ENCODE measurements at regions not wholly inside any gene's neighbourhood (a gene's known extent, or its start where the extent isn't known, plus 50 kb on each side); places are given as distances from the start of the nearest gene placed in this dataset.
"Not testable (repeated sequence)": the region's sequence is repeated elsewhere in the genome, so short reads cannot be mapped to it uniquely, and the experiment has no call there.

DNA sequence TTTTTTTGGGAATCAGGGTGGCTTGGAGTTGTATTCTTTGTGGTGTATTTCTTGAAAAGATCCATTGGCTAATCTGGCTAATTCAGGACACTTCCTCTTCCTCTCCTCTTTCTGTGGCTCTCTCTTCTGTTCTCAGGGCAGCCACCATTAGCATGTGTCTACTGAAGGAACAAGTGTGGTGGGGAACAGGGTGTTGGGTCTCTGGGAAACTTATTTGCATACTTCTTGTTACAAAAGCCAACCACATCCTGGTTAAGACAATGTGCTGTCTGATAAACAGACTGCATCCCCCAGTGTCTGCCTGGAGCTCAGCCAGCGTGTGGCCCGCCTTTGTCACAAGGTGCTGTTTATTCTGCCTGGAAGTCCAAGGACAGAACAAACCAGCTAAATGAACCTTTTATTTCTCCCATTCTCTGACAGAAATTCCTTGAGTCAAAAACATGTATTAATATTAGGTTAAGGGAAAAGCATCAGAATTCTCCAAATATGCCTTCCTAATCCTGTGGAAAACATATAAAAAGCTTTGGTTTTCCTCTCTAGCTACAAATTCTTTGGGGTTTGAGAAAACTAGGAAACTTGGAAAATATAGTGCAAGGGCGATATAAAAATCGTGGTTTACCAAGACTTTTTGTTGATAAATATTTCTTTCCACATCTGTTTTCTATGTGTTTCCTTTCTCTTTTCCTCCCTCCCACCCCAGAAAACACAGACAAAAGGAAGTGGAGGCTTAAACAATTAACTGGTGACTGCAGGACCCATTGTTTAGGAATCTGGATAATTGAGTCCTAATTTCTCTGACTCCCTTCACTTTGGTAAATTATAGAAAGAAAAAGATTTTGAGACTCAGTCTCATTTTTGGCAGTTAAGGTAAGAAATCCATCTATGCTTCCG is 203.6 kb downstream of the SPRY1 start:
- peak; percentile 78 to 95 for DNase-seq (ENCODE audit: low read depth in 2 of 2)

DNA sequence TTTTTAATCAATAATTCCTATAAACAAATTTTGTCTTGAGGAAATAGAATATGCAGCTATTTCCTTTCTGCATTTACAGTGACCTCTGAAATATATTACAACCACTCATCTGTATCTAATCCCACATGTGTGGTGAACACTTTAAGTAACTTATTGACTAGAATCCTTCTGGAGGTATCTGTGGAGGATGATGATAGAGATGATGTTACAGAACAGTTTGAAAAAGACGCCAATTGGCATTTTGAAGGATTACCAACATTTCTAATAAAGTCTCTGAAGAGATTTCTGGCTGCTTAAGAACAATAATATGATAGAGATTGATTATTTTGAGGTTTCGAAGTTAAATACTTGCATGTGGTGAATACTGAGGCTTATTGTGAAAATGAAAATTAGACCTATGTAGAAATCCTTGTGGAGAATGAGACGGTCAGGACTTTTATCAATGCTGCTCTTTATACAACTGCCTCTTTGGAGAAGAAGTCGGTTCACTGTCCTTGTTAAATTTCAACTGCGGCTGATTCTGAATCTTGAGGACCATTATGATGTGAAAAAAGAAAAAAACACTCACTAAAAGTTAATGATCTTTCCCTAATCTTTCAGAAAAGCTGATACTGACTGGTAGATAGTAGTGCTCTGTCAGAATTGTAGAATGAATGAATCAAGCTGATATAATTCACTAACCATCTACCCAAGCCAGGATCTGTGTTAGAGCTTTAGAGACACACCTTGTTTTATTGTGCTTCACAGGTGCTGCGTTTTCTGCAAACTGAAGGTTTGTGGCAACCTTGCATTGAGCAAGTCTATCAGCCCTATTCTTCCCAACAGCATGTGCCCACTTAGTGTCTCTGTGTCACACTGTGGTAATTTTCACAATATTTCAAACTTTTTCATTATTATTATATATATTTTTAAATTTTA is 204.7 kb downstream of the SPRY1 start:
- no peak for DNase-seq (ENCODE audit: low read depth in 2 of 2)

DNA sequence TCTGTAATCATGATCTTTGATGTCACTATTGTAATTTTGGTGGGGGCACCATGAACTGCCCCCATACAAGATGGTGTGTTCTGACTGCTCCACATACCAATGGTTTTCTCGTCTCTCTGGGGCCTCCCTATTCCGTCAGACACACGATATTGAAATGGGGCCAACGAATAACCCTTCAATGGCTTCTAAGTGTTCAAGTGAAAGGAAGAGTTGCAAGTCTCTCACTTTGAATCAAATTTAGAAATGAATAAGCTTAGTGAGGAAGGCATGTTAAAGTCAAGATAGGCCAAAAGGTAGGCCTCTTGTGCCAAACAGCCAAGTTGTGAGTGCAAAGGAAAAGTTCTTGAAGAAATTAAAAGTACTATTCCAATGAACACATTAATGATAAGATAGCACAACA is 205.4 kb downstream of the SPRY1 start:
- no peak for DNase-seq (ENCODE audit: low read depth in 2 of 2)

DNA sequence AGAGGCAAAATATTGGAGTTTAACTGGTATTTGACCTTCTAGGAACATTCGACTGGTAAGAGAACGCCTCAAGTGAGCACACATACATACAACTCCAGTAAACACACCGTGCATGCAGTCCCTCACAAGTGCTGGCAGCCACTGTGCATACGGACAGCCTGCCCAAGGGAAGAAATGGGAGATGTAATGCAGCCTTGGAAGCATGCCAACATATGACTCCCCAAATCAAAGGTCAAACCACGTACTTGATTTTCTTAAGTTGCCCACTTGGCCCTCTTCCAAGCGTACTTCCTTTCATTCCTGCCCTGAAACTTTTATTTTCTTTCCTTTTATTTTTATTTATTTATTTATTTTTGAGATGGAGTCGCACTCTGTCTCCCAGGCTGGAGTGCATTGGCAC is 206.6 kb downstream of the SPRY1 start:
- peak in 1 of 2 donors; percentile 67 for DNase-seq (ENCODE audit: low read depth in 2 of 2)

DNA sequence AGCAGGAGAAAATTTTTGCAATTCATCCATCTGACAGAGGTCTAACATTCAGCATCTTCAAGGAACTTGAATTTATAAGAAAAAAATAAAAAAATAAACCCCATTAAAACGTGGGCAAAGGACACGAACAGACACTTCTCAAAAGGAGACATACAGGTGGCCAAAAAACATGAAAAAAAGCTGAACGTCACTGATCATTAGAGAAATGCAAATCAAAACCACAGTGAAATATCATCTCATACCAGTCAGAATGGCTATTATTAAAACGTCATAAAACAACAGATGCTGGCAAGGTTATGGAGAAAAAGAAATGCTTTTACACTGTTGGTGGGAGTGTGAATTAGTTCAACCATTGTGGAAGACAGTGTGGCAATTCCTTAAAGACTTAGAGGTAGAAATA is 209.2 kb downstream of the SPRY1 start:
- DNase-seq (ENCODE audit: low read depth in 2 of 2), result not testable (repeated sequence)

DNA sequence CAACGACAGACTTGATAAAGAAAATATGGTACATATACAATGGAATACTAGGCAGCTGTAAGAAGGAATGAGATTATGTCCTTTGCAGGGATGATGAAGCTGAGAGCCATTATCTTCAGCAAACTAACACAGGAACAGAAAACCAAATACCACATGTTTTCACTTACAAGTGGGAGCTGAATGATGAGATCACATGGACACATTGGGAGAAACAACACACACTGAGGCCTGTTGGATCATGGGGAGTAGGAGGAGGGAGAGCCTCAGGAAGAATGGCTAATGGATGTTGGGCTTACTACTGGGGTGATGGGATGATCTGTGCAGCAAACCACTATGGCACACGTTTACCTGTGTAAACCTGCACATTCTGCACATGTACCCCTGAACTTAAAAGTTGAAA is 209.7 kb downstream of the SPRY1 start:
- DNase-seq (ENCODE audit: low read depth in 2 of 2), result no peak

DNA sequence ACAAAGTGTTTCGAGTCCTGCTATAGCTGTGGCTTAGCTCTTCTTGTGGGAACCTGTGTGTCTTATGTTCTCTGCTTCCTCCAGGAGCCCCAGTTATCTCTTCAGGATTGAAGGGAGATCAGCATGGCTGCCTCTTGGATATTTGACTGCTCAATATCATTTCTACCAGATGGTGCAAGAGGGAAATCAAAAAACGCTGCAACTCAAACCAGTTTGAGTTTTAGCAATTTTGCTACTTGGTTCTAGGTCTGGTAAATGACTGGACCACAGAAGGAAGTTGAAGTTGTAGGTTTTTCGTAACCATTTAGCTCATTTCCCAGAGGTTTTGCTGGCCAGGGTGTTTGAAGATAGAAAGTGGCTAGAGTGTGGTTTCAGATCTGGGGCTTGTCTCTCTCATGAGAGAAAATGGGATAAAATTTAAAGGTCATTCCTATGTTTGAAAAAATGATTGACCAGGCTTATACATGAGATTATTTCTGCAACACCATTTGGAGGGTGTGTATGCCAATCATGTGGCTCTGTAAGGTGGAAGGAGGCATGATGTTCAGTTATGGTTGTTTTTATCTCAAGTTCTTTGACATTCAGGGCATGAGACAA is 210.4 kb downstream of the SPRY1 start:
- DNase-seq (ENCODE audit: low read depth in 2 of 2), result no peak

DNA sequence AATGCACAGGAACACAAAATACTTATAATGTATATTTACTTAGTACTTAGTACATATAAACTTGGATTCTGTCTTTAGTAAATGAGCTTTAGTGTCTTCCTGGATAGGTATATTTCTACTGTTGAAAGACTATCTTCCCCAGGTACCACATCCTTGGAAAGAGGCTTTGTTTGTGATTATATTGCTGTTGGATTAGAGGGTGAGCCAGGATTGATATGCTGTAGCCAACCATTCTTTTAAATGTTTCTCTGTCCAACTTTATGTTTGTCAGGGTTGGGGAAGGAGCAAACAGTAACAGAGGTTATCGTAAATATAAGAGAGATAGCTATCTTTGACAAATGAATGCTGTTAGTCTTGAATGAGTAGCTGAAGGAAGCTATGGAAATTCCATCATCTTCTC is 213.2 kb downstream of the SPRY1 start:
- no peak for DNase-seq (ENCODE audit: low read depth in 2 of 2)

DNA sequence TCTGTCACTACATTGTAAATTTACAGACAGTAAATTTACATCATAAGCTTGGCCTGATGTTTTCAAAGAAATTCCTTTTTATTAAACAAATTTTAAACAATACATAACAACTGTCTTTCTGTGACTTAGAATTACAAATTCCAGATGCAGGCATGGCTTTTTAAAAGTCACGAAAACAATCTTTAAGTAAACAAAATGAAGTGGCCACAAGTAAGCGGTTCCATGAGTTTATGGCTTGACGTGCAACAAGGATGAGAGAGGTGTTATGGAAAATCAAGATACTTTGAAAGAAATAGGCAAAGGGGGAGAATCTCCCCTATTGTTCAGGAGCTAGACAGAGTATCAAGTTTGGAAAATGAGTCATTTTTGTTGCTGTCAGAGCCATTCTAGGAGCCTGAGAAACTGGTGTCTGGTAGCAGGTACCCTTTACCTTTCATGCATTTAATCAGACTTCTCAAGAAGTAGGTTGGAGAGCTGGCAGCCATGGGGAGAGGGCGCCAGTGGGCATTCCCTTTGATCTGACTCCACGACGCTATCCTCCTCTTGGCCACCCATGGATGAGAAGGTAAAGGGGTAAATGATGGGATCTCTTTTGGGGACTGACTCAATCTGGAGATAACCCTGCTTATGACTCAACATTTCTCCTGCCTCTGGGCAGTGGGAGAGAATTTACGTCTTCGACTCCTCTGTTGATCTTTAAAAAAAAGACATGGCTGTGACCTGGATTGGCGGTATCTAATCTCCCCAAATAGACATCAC is 217.2 kb downstream of the SPRY1 start:
- DNase-seq (ENCODE audit: low read depth in 2 of 2), result no peak

DNA sequence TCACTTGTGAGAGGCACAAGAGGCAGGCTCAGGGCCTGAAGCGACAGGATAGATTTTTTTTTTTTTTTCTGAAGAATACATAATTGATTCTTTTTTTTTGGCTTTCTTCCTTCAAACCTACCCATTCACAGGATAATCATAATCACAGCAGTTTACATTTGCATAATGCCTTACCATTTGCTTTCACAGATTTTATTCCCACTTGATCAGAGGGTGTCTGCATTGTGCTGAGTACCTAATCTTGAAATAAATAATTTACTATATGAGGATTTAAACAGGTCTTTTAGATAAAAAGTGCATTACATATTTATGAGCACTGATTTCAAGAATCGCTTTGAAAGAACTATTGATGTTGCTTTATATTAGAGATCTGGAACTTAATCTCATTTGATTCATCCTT is 219.3 kb downstream of the SPRY1 start:
- DNase-seq (ENCODE audit: low read depth in 2 of 2), result no peak

DNA sequence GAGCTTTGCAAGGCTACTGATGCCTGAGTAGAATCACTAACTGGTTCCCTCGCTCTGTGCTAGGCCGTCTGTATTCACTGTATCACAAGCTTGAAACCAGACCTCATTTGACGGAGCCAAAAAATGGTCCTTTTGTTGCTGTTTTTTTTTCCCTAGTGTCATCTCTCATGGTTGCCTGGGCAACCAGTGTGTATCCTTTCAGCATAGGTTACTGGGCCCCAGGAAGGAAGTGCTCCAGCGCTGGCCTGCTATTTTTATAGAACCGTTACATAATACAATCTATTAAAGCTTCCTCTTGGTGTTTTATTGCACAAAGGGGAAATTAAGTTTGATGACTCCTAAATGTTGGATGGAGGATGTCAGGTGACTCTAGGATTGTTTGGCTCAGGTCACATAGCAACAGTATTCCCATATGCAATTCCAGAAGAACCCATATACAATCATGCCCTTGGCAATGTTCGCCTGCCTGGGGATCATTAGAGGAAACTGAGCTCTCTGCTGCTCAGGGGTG is 220.4 kb downstream of the SPRY1 start:
- peak; percentile 95 to 98 for DNase-seq (ENCODE audit: low read depth in 2 of 2)

DNA sequence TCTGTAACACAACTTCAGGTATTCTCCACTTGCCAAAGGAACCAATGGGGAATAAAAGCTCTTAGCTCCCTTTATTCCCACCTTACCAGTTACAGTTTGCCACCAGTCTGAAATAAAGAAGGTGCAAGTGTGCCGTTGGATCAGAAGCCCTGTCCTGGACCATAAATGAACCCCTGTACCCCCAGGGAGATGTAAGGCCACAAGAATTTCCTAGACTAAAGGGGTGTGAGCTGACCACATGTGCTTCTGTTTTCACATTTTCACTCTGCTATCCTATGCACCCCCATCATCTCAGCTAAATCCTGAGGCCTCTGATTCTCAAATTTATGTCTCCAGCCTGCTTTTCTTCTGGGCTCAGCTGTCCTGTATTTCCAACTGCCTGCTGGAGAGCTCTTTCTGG is 221.2 kb downstream of the SPRY1 start:
- DNase-seq (ENCODE audit: low read depth in 2 of 2), result no peak

DNA sequence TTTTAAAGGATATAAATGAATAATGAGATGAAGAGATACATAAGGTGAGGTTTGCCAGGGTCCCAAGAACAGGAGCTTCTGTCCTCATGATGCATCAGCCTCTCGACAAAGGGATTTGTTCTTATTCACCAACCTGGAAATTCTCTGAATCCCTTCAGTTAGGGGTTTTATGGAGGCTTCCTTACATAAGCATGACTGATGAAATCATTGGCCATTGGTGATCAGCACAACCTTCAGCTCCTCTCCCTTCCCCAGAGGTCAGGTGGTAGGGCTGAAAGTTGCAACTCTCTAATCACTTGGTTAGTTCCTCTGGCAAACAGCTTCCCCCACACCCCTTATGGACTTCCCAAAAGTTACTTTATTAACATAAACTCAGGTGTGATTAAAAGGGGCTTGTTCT is 222.0 kb downstream of the SPRY1 start:
- DNase-seq (ENCODE audit: low read depth in 2 of 2), result no peak

DNA sequence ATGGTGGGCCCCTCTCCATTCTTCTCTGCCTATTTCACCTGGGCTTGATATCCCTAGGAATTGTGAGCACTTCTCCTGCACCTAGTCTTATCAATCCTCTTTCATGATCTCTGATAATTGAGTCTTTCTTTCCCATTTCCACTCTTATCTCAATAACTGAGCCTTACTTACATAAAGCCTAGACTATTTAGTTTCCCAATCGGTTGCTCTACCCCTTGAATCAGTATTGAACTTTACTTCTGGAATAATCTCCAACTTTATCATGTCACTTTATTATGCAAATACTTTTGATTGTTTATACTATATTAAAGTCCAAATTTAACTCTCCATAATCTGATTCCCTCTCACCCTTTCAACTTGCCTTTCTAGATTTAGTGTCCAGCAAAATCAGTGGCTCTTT is 222.7 kb downstream of the SPRY1 start:
- no peak for DNase-seq (ENCODE audit: low read depth in 2 of 2)

DNA sequence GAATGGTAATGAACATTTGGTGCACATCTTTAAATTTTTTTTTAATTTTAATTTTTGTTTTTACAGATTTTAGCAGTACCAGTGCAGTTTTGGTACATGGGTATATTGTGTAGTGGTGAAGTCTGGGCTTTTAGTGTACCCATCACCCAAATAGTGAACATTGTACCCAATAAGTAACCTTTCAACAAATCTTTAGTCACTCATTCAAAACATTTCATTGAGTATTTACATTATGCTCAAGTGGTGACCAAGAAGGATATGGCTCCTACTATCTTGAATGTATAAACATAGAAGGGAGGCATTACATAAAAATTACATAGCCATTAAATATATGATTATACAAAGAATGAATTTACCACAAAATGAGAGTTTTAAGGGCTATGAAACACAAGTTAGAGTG is 223.3 kb downstream of the SPRY1 start:
- DNase-seq (ENCODE audit: low read depth in 2 of 2), result no peak

DNA sequence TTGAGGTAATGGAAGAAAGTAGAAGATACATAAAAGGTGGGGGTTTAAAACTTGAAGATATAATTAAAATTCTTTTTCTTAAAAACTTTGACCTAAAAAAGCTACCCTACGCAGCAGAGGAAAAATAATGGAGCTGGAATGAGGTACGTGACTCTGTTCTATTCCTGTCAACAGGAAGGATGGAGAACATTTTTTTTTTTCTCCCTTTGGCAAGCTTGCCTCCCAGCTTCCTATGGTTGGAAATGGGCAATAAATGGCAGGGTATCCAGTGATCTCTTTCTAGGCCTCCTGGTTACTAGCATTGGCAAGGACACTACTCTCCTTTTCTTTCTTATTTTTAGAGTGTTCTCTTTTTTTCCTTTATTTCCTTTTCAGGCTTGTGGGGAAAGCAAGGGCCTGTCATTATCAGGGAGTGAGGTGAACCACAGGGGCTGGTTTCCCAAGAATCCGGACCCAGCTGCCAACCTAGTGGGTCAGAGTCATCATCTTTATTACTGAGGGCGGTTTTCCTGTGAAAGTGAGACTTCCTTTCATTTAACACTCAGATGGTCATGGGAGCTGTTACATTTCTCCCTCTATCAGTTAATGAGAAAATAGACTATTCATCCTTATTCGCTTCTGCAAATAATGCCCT is 224.6 kb downstream of the SPRY1 start:
- peak; percentile 76 to 89 for DNase-seq (ENCODE audit: low read depth in 2 of 2)

DNA sequence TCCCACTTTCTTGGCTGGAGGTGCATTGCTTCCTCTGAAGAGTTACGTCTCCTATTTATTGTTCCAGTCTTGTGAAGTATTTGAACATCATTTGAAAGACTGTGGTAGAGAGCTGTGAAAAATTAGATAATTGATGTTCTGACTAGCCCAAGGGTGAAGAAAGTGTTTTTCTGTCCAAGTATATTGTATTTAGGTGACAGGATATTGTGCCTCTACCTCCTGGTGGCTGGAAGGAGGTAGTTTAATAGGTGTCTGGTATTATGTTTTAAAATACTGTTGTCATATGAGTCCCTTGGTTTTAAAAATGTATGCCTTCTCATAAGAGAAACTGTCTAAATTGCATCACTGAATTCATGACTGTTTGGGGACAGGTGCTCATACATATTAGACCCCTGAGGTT is 226.0 kb downstream of the SPRY1 start:
- no peak for DNase-seq (ENCODE audit: low read depth in 2 of 2)

DNA sequence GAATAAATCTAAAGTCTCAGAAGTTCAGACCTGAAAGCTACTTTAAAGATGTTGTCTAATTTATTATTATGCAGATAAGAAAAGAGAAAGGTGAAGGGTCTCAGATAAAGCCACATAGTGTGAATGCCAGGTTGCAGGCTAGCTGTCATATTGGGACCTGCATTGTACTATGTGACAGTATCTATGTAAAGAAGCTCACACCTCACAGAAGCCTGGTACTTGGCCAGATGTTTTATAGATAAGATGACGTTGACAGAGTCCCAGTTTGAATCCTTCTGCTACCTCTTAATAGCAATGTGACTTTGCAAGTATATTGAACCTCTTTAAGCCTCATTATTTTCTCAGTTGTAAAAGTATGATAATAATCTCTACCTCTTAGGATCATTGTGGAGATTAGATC is 227.0 kb downstream of the SPRY1 start:
- DNase-seq (ENCODE audit: low read depth in 2 of 2), result no peak

DNA sequence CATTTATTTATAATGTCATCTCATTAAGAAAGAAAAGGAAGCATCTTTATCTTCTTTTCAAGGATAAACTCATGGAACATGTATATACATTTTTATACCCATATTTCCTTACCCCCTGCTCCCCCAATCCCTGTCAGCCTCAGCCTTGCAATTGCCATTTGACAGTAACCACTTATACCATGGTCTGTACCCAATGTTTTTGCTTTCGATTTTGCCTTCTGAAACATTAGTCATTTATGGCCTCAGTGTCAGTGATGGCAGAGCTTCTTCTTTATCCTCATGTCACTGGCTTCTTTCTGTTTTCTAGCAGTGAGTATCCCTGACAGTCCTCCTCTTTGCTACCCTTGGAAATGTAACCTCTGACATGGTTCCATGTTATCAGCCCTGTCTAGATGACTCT is 228.4 kb downstream of the SPRY1 start:
- DNase-seq (ENCODE audit: low read depth in 2 of 2), result peak in 1 of 2 donors; percentile 7

DNA sequence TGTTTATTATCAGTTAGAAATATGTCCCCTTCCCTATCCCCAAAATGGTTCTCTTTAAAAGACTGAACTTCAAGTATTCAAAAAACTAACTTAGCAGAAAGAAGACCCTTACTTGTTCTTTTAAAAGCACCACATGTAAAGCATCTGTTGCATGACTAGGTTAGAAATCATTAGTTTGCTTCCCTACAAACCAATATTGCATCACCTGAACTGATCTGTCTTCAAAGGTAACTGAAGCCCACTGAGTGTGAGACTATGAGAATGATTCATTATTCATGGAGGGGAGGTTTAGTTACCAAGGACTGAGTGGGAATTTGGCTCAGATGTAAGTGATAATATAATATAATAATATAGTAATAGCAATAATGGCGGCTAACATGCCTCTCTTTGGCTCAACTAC is 231.7 kb downstream of the SPRY1 start:
- DNase-seq (ENCODE audit: low read depth in 2 of 2), result no peak
